ENCODE measurements at regions not wholly inside any gene's neighbourhood (a gene's known extent, or its start where the extent isn't known, plus 50 kb on each side); places are given as distances from the start of the nearest gene placed in this dataset.

- peaks cover 0 to 2% (median under 1%) of the 10 kb centered on the region in 4 donors for H3K9me3 ChIP-seq
- no peak for TF ChIP-seq POLR2A (IDR thresholded peaks at IDR 0.05)
- TF ChIP-seq, protein P1, sequence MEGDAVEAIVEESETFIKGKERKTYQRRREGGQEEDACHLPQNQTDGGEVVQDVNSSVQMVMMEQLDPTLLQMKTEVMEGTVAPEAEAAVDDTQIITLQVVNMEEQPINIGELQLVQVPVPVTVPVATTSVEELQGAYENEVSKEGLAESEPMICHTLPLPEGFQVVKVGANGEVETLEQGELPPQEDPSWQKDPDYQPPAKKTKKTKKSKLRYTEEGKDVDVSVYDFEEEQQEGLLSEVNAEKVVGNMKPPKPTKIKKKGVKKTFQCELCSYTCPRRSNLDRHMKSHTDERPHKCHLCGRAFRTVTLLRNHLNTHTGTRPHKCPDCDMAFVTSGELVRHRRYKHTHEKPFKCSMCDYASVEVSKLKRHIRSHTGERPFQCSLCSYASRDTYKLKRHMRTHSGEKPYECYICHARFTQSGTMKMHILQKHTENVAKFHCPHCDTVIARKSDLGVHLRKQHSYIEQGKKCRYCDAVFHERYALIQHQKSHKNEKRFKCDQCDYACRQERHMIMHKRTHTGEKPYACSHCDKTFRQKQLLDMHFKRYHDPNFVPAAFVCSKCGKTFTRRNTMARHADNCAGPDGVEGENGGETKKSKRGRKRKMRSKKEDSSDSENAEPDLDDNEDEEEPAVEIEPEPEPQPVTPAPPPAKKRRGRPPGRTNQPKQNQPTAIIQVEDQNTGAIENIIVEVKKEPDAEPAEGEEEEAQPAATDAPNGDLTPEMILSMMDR (IDR thresholded peaks at IDR 0.05) = no peak
- no peaks in the 10 kb centered on the region for H3K27me3 ChIP-seq
- 72 to 77% methylated on average over 13 of the region's 13 CpGs for WGBS, 2 donors
- peak; percentile 45 for DNase-seq
- no peak overlapping the region for H3K4me3 ChIP-seq
- no peaks in the 10 kb centered on the region for H3K36me3 ChIP-seq
- no peaks in the 10 kb centered on the region for H3K4me1 ChIP-seq
- intact Hi-C loops (cut with DNase I) = no loop called here
- no peak overlapping the region for H3K27ac ChIP-seq
Measured at GRCh38 chr22:49600891-49601431, 226.7 kb downstream of the BRD1 start.

GRCh38 chr22:49600468-49600867 lies 227.2 kb downstream of the BRD1 start:
- H3K4me1 ChIP-seq = no peaks in the 10 kb centered on the region
- intact Hi-C loops (cut with DNase I) = no loop called here
- H3K9me3 ChIP-seq = peaks cover 0 to 1% (median 0%) of the 10 kb centered on the region in 4 donors
- WGBS, 2 donors = 88 to 89% methylated on average over 20 of the region's 20 CpGs
- no peak overlapping the region for H3K4me3 ChIP-seq
- no peak overlapping the region for H3K27ac ChIP-seq
- no peaks in the 10 kb centered on the region for H3K36me3 ChIP-seq
- no peak for TF ChIP-seq EP300 (IDR thresholded peaks at IDR 0.05)
- no peak for TF ChIP-seq POLR2AphosphoS5 (IDR thresholded peaks at IDR 0.05)
- TF ChIP-seq, protein P1 (IDR thresholded peaks at IDR 0.05) = no peak
- TF ChIP-seq POLR2A (IDR thresholded peaks at IDR 0.05) = no peak
- no peaks in the 10 kb centered on the region for H3K27me3 ChIP-seq
- no peak for DNase-seq

GRCh38 chr22:49599691-49600455 lies 227.8 kb downstream of the BRD1 start:
- intact Hi-C loops (cut with DNase I) = no loop called here
- Histone ChIP-seq H3K27ac (no peak overlapping the region), H3K4me1 (no peaks in the 10 kb centered on the region), H3K9me3 (peaks cover 0 to 4% (median 0%) of the 10 kb centered on the region in 4 donors), H3K36me3 (no peaks in the 10 kb centered on the region), H3K4me3 (no peak overlapping the region), H3K27me3 (no peaks in the 10 kb centered on the region)
- WGBS, 2 donors = 77 to 89% methylated on average over 25 of the region's 25 CpGs
- TF ChIP-seq POLR2A (IDR thresholded peaks at IDR 0.05) = no peak
- no peak for TF ChIP-seq EP300 (IDR thresholded peaks at IDR 0.05)
- TF ChIP-seq, protein P1 (IDR thresholded peaks at IDR 0.05) = no peak
- no peak for TF ChIP-seq POLR2AphosphoS5 (IDR thresholded peaks at IDR 0.05)
- peak; percentile 48 for DNase-seq

DNA sequence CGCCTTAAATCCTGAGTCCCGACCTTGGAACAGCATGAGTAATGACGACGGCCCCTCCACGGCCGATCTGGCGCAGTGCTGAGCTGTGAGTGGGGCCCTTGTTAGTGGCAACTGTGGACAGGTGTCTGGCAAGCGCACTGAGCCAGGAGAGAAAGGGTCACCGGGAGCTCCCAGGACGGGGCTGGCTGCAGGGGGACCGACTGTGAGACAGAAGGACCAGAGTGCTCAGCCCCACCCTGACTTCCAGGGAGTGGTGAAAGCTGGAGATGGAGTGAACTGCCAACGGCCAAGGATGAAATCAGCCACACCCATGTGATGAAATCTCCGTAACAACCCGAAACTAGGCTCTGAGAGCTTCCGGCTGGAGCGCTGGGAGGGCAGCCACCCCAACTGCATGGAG lies 228.6 kb downstream of the BRD1 start:
- TF ChIP-seq, protein P1 (IDR thresholded peaks at IDR 0.05) = no peak
- TF ChIP-seq POLR2A (IDR thresholded peaks at IDR 0.05) (no peak), EP300 (IDR thresholded peaks at IDR 0.05) (no peak), POLR2AphosphoS5 (IDR thresholded peaks at IDR 0.05) (no peak)
- WGBS, 2 donors = 58 to 83% methylated on average over 16 of the region's 16 CpGs
- Histone ChIP-seq H3K4me3 (no peak overlapping the region), H3K27ac (no peak overlapping the region), H3K36me3 (no peaks in the 10 kb centered on the region), H3K4me1 (no peaks in the 10 kb centered on the region), H3K27me3 (no peaks in the 10 kb centered on the region), H3K9me3 (peaks cover 0 to 3% (median 0%) of the 10 kb centered on the region in 4 donors)
- intact Hi-C loops (cut with DNase I) = no loop called here
- DNase-seq = peak; percentile 57
